DND-41 (cell line): ENCODE measurements at regions not wholly inside any gene's neighbourhood (a gene's known extent, or its start where the extent isn't known, plus 50 kb on each side); places are given as distances from the start of the nearest gene placed in this dataset.

Source experiments
- CTCF ChIP-seq: IDR thresholded peaks from 2 replicates; pipeline ENCODE4 v1.5.1; 2012; ENCODE audit warnings: borderline replicate concordance, low read length, moderate library complexity, mild to moderate bottlenecking; ENCODE audit not compliant: poor library complexity, severe bottlenecking; ENCODE audit errors: extremely low read depth
- EZH2 ChIP-seq: IDR thresholded peaks from 3 replicates; pipeline ENCODE4 v1.6.1; 2012; ENCODE audit warnings: borderline replicate concordance, low read depth, mild to moderate bottlenecking, moderate library complexity, low read length, inconsistent platforms; ENCODE audit not compliant: severe bottlenecking

GRCh38 chrX:39764441-39764914 is 333.3 kb downstream of the BCOR start:
- TF ChIP-seq CTCF, result no peak
- no peak for TF ChIP-seq EZH2
